RWPE1 (cell line): ENCODE measurements at regions not wholly inside any gene's neighbourhood (a gene's known extent, or its start where the extent isn't known, plus 50 kb on each side); places are given as distances from the start of the nearest gene placed in this dataset.

Source experiments
- CTCF ChIA-PET: fragments of 350-600 bp; sonication (Branson Sonifier 250); formaldehyde crosslinking; extraction: SDS; loops from one replicate; lab custom pipeline; 2021; lab: Yijun Ruan, JAX
- POLR2A ChIA-PET: fragments of 400-600 bp; formaldehyde crosslinking; extraction: SDS; loops from one replicate; lab custom pipeline; 2020; ENCODE audit warnings: antibody characterized with exemption; ENCODE audit not compliant: low non-redundant PET; lab: Yijun Ruan, JAX
- DNase-seq: peaks from one replicate; pipeline ENCODE4 v3.0.0; 2012; ENCODE audit warnings: low spot score
- H3K27ac ChIP-seq: fragments of 450-650 bp; 2 replicates; pipeline ENCODE4 v1.5.1; 2017
- TF ChIP-seq, protein P1 (sequence below): fragments of 450-650 bp; conservative IDR thresholded peaks from 2 replicates; pipeline ENCODE4 v1.5.1; 2017; ENCODE audit warnings: low read depth, mild to moderate bottlenecking

DNA sequence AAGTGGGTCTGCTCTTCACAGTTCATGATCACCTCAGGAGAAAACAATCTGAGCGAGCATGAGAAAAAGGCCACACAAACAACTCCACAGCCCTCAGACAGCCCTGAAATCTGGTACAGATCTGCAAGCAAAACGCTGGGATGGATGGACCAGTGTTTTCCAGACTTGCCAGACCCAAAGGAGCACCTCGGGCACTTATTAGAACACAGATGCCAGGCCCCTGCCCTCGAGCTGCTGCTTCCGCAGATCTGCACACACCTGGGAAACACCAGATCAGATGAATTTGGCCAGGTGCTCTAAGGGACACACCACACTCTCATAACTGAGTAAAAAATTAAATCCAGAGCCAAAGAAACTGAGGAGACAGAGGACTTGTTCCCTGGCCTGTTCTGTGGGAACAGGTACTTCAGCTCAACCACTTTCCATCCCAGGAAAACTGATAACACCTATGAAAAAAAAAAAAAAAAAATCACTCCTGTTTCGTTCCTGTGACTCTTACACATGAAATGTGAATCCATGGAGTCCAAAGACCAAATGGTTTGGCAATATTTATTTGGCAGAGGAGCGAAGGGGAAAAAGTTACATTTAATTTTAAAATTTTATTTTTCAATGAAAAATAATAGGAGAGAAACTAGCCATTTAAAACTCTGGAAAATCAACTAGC, 202.9 kb upstream of the ESRRG start:
- TF ChIP-seq, protein P1, sequence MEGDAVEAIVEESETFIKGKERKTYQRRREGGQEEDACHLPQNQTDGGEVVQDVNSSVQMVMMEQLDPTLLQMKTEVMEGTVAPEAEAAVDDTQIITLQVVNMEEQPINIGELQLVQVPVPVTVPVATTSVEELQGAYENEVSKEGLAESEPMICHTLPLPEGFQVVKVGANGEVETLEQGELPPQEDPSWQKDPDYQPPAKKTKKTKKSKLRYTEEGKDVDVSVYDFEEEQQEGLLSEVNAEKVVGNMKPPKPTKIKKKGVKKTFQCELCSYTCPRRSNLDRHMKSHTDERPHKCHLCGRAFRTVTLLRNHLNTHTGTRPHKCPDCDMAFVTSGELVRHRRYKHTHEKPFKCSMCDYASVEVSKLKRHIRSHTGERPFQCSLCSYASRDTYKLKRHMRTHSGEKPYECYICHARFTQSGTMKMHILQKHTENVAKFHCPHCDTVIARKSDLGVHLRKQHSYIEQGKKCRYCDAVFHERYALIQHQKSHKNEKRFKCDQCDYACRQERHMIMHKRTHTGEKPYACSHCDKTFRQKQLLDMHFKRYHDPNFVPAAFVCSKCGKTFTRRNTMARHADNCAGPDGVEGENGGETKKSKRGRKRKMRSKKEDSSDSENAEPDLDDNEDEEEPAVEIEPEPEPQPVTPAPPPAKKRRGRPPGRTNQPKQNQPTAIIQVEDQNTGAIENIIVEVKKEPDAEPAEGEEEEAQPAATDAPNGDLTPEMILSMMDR = no peak
- DNase-seq = no peak
- H3K27ac ChIP-seq = no peak overlapping the region
- ChIA-PET CTCF (interaction anchor here (0.6 kb wide), 1 partner anchor 382 kb away, joined by 4 read pairs; no protein-coding TSS in a partner anchor), POLR2A (no interaction called here)

DNA sequence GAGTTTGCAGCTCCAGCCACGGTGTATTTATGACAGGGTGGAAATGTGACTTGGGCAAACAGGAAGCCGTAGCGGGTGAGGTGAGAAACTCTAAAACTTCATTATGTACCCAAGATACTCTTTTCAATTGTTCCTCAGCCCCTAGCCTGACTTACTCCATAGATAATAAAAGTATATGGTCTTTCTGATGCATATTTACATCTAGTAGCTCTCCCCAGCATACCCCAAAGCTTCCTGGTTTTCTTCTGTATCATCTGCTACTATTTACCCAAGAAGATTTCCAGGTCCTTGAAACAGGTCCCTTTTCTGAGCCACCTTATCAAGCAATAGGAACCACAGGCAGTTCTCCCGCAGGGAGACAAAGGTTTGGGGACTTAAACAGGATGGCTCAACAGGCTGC, 201.5 kb upstream of the ESRRG start:
- ChIA-PET POLR2A (no interaction called here), CTCF (no interaction called here)
- DNase-seq = no peak
- H3K27ac ChIP-seq = no peak overlapping the region
- TF ChIP-seq, protein P1 = no peak

DNA sequence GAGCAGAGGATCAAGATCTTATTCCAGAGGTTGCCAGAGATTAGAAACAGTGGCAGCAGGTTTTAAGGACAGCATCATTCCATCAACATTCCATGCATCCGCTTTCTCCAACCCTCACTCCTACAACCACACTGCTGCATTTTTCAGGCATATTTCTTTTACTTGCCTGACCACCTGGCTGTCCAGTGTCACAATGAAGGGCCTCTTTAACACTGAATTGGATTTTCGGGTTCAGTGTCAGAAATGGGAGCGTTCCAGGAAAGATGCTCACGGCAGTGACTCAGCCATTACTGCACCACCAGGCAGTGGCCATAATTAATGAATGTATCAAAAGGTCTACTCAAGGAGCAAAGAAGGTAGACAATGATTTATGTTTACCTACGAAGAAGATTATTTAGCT, 200.4 kb upstream of the ESRRG start:
- POLR2A ChIA-PET = no interaction called here
- TF ChIP-seq, protein P1 = no peak
- CTCF ChIA-PET = no interaction called here
- no peak overlapping the region for H3K27ac ChIP-seq
- DNase-seq = no peak

DNA sequence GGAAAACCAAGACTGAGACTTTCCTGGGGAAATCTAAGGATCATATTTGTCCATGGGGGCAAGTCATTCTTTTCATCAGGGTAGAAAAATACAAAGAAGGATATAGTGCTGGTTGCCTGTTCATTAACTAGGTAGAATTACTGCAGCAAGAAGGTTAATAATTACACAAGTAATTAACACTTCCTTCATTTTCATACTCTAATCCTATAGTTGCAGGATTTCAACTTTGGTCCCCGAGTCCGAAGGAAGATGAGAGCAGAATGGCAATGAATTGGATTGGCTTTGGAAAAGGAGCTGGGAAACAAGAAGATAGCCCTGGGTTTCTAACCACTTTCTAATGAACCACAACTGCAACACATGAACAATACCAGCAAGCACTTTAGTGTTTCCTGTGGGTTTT, 199.2 kb upstream of the ESRRG start:
- POLR2A ChIA-PET = no interaction called here
- DNase-seq = no peak
- CTCF ChIA-PET = interaction anchor here (0.6 kb wide), 1 partner anchor 81 kb away, joined by 3 read pairs; no protein-coding TSS in a partner anchor
- TF ChIP-seq, protein P1 = no peak
- H3K27ac ChIP-seq = no peak overlapping the region

DNA sequence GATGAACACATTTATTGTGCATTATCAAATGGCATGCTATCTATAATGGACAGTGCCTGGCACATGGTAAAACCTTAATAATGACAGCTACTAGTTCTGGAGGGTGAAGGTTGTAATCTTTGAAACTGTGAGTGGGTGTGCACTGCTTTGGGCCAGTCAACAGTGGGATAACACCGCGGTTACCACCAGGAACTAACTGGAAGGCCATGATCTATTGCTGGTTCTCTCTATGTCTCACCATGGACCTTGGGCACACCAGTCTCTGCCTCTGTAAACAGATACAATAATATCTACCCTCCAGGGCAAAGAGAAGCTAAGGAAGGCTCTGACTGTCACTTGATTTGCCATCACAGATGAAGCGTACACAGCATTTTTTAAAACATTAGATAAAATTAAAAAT, 198.6 kb upstream of the ESRRG start:
- TF ChIP-seq, protein P1 = no peak
- CTCF ChIA-PET = interaction anchor here (0.6 kb wide), 1 partner anchor 82 kb away, joined by 3 read pairs; no protein-coding TSS in a partner anchor
- H3K27ac ChIP-seq = no peak overlapping the region
- POLR2A ChIA-PET = no interaction called here
- no peak for DNase-seq

DNA sequence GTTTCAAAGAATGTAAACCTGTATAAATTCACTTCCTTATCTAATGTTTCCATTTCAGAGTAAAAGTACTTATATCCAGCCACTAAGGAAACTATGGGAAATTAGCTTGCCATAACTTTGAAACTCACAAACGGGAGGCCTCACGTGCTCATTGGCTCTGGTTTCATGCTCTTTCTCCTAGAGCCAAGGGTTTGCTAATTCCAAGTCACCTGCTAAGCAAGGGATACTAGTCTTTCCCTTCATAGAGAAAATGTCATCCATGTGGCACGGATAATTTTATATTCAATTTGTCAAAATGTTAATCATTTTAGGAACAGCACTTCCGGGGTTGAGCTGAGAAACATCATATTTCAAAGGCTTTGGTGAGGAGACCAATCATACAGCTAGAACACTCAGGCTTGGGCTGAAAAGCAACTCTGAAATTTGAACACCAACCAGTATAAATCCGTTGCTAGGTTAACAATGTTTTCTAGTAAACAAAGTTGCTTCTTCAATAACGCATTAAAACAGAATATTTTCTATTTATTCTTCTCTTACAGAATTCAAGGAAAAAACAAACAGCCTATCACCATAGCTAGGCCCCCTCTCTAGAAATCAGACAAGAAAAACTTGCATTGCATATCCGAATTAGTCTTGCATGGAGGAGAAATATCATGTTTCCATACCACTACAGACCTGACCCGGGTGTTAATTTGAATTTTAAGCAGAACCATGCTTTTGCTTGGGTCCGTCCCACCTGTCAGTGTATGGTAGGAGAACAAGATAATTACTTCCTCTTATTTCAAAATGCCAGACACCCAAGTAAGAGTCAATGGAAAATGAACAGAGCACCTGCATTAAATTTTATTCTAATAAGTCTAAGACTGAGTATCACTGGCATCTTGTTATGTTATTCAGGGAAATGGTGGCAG, 196.1 kb upstream of the ESRRG start:
- ChIA-PET CTCF (no interaction called here), POLR2A (no interaction called here)
- TF ChIP-seq, protein P1 = no peak
- H3K27ac ChIP-seq = no peak overlapping the region
- no peak for DNase-seq
